GM19328 (cell line): ENCODE measurements at regions not wholly inside any gene's neighbourhood (a gene's known extent, or its start where the extent isn't known, plus 50 kb on each side); places are given as distances from the start of the nearest gene placed in this dataset.
"Not testable (repeated sequence)": the region's sequence is repeated elsewhere in the genome, so short reads cannot be mapped to it uniquely, and the experiment has no call there.

Experiments
- ATAC-seq: cut with Tn5 transposase; IDR thresholded peaks from one replicate; pipeline ENCODE4 v1.9.1; 2021; ENCODE audit warnings: mild to moderate bottlenecking, moderate library complexity; ENCODE audit not compliant: unreplicated experiment

- no peak for ATAC-seq
Observed at GRCh38 chr1:56285554-56286402, 293.6 kb downstream of the PLPP3 start.

DNA sequence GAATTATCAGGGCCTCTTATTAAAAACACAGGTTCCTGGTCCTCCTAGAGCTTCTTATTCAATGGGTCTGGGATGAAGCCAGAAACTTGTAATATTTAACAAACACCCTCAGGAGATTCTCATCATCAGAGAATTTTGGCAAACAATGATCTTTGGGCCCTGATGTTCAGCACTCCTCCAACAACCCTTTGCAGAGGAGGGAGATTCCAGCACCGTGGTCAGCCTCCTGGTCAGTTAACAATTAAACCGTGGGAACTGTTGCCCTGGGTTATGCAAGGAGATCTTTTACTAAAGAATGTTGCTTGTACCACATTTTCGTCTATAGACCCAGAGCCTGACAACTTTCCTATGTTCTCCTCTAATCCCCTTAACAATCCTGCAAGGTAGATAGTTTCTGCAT is 294.4 kb downstream of the PLPP3 start:
- no peak for ATAC-seq

DNA sequence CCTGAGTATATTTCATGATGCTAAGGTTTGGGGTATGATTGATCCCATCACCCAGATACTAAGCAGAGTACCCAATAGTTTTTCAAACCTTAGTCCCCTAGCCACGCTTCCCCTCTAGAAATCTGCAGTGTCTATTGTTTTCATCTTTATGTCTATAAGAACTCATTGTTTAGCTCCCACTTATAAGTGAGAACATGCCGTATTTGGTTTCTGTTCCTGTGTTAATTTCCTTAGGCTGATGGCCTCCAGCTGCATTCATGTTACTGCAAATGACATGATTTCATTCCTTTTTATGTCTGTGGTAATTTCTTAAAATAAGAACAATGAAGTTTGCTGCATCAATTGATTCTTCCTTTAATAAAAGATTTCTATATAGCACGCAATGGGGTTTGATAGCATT is 301.3 kb downstream of the PLPP3 start:
- no peak for ATAC-seq

- no peak for ATAC-seq
Observed at GRCh38 chr1:56268519-56269140, 310.7 kb downstream of the PLPP3 start.

- no peak for ATAC-seq
Observed at GRCh38 chr1:56267611-56268010, 311.8 kb downstream of the PLPP3 start.

GRCh38 chr1:56266359-56266758 is 313.0 kb downstream of the PLPP3 start:
- ATAC-seq: no peak

GRCh38 chr1:56265216-56265615 is 314.1 kb downstream of the PLPP3 start:
- ATAC-seq: no peak

DNA sequence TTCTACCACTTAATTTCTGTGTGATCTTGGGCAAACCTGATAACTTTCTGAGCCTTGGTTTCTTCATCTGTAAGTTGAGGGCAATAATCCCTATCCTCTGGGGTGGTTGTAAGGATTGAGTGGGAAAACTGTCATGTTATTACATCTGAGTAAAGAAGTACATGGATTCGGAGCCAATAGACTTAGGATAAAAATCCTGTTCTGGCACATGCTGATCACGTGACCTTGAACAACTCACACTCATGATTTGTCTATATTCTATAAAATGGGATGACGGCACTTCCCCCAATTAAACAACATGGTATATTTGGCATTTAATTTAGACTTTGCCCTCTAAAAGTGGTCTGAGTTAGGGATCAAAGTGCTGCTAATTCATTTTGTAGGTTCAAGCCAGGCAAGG is 315.5 kb downstream of the PLPP3 start:
- ATAC-seq: no peak

DNA sequence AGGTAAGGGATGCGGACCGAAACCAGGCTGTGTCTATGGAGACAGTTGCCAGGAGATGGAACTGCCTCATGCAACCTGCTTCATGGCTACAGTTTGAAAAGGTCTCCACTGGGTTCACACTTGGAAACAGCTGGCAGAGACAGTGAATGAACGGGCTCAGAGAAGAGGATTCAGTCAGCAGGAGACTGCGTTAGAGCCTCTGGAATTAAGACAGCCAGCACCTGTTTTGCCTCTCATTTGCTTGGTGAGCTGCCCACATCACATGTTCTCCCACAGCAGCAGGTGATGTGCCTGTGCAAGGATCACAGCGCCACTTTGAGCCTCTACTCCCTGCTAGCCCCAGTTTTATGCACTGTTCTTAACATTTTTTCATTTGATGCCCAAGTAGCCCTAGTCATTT is 321.0 kb downstream of the PLPP3 start:
- ATAC-seq: no peak

- ATAC-seq: no peak
Observed at GRCh38 chr1:56257726-56258125, 321.6 kb downstream of the PLPP3 start.

GRCh38 chr1:56256153-56257000 is 323.0 kb downstream of the PLPP3 start:
- ATAC-seq: no peak

DNA sequence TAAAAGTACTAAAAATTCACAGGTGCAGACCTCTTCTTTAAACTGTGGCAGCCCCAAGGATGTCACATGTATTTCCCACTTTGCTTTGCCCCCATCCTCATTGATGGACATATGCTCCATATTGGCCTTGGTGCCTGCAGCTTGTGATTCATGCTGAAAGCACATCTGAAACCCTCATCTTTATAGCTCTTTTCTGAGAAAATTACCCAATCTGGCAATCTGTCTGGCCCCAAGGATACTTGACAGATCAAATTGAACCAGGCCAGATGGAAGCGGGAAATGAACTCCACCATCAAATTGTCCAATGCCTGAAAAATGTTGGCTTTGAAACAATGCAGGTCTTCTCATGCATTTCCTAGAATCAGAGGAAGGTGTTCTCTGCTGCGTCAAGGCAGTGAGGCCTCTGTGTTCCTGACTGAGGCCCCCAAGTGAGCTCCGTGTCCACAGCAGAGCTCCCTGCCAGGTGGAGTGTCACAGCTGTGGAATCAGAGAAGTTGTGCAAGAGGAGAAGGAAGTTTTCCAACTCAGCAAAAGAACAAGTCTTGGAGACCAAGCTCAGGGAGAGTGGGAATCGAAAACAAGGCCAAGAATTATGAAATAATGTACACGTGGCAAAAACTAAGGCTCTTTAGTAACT is 323.7 kb downstream of the PLPP3 start:
- no peak for ATAC-seq

DNA sequence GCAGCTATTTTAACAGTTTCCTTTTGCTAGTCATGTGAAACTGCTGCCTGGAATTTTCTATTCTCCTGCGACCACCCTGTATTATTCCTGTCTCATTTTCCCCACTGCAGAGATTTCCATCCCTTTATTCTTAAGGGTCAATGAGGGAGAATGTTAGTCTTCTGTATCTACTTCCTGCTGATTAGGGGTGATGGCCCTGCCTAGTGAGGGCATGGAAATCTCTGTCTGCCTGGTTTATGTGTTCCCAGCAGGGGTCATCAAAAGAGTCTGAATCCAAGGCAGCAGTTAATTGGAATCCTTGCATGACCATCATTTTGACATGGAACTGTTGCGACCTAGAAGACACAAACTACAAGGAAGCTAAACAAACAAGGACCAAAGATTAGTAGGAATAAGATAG is 325.2 kb downstream of the PLPP3 start:
- no peak for ATAC-seq

DNA sequence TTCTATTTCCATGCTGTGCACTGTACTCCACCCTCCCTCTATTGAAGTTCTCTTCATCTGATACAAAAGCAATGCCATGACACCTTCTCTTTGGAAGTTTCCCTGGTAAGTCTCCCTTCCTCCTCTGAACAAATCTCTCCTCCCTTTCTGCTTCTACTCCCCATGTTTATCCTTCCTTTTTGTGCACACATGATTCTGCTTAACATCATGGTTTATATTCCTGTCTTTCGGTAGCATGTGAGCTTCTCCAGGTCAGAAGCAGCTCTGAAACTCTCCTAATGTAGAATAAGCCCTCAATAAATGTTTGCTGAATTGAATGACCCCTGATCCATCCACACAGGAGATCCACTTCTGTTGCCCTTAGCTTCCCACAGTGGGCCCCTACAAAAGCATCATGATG is 328.6 kb downstream of the PLPP3 start:
- no peak for ATAC-seq

DNA sequence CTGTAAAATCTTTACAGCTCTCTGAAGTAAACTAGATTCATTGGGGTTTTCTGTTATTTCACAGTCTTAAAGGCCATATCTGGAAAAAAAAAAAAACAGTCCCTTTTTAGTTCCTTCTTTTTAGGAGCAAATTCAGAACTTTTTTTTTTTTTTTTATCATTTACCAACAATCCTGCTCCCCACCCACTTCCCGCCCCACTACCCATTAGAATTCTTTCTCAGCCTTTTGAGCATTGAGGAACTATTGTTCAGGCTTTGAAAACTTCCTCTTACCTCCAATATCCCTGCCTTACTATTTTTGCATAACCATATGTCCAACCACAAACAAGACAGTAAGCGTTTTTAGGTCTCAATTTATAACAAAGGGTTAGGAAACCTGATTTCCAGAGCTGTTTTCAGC is 330.1 kb downstream of the PLPP3 start:
- no peak for ATAC-seq

DNA sequence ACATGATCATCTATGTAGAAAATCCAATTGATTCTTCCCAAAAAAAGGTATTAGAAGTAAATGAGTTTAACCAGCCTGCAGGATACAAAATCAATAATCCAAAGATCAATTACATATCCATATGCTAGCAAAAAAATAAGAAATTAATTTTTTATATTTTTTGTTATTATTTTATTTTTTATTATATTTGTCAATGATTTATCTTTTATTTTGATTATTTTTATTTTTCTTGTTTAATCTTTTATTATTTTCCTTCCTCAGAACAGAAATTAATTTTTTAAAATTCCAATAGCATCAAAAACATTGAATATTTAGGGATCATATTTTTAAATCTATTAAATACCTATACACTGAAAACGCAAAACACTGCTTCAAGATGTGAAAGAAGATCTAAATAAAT is 331.2 kb downstream of the PLPP3 start:
- ATAC-seq: no peak

DNA sequence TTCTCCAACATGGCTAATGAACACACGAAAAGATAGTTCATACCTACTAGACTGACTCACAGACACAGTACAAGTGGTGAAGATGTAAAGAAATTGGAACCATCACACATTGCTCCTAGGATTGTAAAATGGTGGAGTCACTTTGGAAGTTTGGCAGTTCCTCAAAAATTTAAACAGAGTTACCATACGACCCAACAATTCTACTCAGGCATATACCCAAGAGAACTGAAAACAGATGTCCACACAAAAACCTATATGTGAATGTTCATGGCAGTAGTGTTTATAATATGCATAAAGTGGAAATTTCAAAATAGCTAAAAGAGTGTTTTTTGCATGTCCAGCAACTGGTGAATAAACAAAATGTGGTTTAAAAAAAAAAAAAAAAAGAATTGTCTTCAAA is 332.6 kb downstream of the PLPP3 start:
- not testable (repeated sequence) for ATAC-seq

DNA sequence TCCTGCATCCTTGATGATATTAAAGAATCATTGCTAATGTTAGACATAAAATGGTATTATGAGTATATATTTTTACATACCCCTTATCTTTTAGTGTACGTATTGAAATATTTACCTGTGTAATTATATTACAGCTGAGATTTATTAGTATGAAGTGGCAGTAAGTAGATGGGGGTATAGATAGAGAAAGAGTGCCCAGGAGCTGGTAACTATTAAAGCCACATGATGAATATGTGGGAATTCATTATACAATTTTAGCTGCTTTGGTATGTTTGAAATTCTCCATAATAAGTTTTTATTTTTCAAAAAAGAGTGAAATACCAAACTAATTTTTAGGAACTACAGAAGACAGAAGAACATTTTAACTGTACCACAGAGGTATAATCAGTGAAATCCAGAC is 339.0 kb downstream of the PLPP3 start:
- no peak for ATAC-seq

DNA sequence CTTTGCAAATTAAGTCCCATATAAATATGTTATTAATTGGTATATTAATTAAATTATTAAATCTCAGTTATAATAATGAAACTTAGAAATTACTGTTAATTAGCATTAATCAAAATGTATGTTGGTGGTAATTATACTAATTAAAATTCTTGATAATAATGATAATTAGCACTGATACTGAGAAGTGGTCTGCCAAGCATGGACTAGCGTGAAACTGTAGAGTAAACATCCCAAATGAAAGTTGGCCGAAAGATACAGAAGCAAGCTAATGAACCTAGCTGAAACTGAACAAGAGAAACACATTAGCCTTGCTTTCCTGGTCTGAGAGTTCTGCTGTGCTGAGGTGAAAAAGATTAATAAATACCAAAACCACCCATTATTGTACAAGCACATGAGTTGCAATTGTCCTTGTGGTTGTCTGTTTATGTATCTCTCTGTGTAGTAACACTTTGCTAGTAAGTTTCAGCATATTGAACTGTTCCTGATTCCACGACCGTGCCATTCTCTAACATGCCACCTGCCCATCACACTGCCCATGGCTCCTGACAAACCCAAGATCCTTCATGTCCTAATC is 341.8 kb downstream of the PLPP3 start:
- ATAC-seq: no peak

- ATAC-seq: no peak
Observed at GRCh38 chr1:56236688-56237087, 342.7 kb downstream of the PLPP3 start.
